ENCODE measurements at regions not wholly inside any gene's neighbourhood (a gene's known extent, or its start where the extent isn't known, plus 50 kb on each side); places are given as distances from the start of the nearest gene placed in this dataset.

- Histone ChIP-seq H3K9me3 (ENCODE audit: low read depth, low read length) (no peaks in the 10 kb centered on the region), H3K27me3 (ENCODE audit: insufficient read depth, low read length) (no peaks in the 10 kb centered on the region), H2AFZ (ENCODE audit: low read length) (no peak overlapping the region), H4K20me1 (ENCODE audit: insufficient read depth, low read length) (no peaks in the 10 kb centered on the region), H3K4me2 (ENCODE audit: insufficient read depth, low read length) (no peak overlapping the region), H3K4me1 (ENCODE audit: insufficient read depth, low read length) (peaks cover 8% of the 10 kb centered on the region), H3K36me3 (ENCODE audit: insufficient read depth, low read length) (no peaks in the 10 kb centered on the region), H3K27ac (ENCODE audit: low read depth, low read length) (no peak overlapping the region), H3K79me2 (ENCODE audit: insufficient read depth, low read length) (no peaks in the 10 kb centered on the region), H3K4me3 (ENCODE audit: insufficient read depth, low read length) (no peak overlapping the region)
- TF ChIP-seq CTCF (IDR thresholded peaks at IDR 0.05; ENCODE audit: extremely low read depth, low read depth, low read length), result no peak
- DNase-seq (ENCODE audit: insufficient read length, low spot score, missing footprints), result no peak
These were observed 524.5 kb downstream of the CD83 start for GRCh38 chr6:14642136-14642505.

GRCh38 chr6:14642842-14643241 is 525.3 kb downstream of the CD83 start:
- TF ChIP-seq CTCF (IDR thresholded peaks at IDR 0.05; ENCODE audit: extremely low read depth, low read depth, low read length), result no peak
- Histone ChIP-seq H3K79me2 (ENCODE audit: insufficient read depth, low read length) (no peaks in the 10 kb centered on the region), H3K27me3 (ENCODE audit: insufficient read depth, low read length) (no peaks in the 10 kb centered on the region), H2AFZ (ENCODE audit: low read length) (no peak overlapping the region), H3K4me3 (ENCODE audit: insufficient read depth, low read length) (no peak overlapping the region), H3K4me1 (ENCODE audit: insufficient read depth, low read length) (peaks cover 8% of the 10 kb centered on the region), H3K27ac (ENCODE audit: low read depth, low read length) (no peak overlapping the region), H3K4me2 (ENCODE audit: insufficient read depth, low read length) (no peak overlapping the region), H4K20me1 (ENCODE audit: insufficient read depth, low read length) (no peaks in the 10 kb centered on the region), H3K36me3 (ENCODE audit: insufficient read depth, low read length) (no peaks in the 10 kb centered on the region), H3K9me3 (ENCODE audit: low read depth, low read length) (no peaks in the 10 kb centered on the region)
- DNase-seq (ENCODE audit: insufficient read length, low spot score, missing footprints), result no peak

GRCh38 chr6:14644381-14644780 is 526.8 kb downstream of the CD83 start:
- H3K36me3 ChIP-seq (ENCODE audit: insufficient read depth, low read length), result no peaks in the 10 kb centered on the region
- no peak overlapping the region for H2AFZ ChIP-seq (ENCODE audit: low read length)
- H3K27ac ChIP-seq (ENCODE audit: low read depth, low read length), result no peak overlapping the region
- no peak overlapping the region for H3K4me3 ChIP-seq (ENCODE audit: insufficient read depth, low read length)
- no peaks in the 10 kb centered on the region for H3K9me3 ChIP-seq (ENCODE audit: low read depth, low read length)
- DNase-seq (ENCODE audit: insufficient read length, low spot score, missing footprints), result no peak
- H3K4me2 ChIP-seq (ENCODE audit: insufficient read depth, low read length), result no peak overlapping the region
- TF ChIP-seq CTCF (IDR thresholded peaks at IDR 0.05; ENCODE audit: extremely low read depth, low read depth, low read length), result no peak
- H4K20me1 ChIP-seq (ENCODE audit: insufficient read depth, low read length), result no peaks in the 10 kb centered on the region
- no peaks in the 10 kb centered on the region for H3K79me2 ChIP-seq (ENCODE audit: insufficient read depth, low read length)
- no peaks in the 10 kb centered on the region for H3K27me3 ChIP-seq (ENCODE audit: insufficient read depth, low read length)
- no peaks in the 10 kb centered on the region for H3K4me1 ChIP-seq (ENCODE audit: insufficient read depth, low read length)

- Histone ChIP-seq H3K36me3 (ENCODE audit: insufficient read depth, low read length) (no peaks in the 10 kb centered on the region), H4K20me1 (ENCODE audit: insufficient read depth, low read length) (no peaks in the 10 kb centered on the region), H3K27ac (ENCODE audit: low read depth, low read length) (no peak overlapping the region), H3K4me3 (ENCODE audit: insufficient read depth, low read length) (no peak overlapping the region), H3K27me3 (ENCODE audit: insufficient read depth, low read length) (no peaks in the 10 kb centered on the region), H2AFZ (ENCODE audit: low read length) (no peak overlapping the region), H3K79me2 (ENCODE audit: insufficient read depth, low read length) (no peaks in the 10 kb centered on the region), H3K9me3 (ENCODE audit: low read depth, low read length) (no peaks in the 10 kb centered on the region), H3K4me1 (ENCODE audit: insufficient read depth, low read length) (no peaks in the 10 kb centered on the region), H3K4me2 (ENCODE audit: insufficient read depth, low read length) (no peak overlapping the region)
- no peak for DNase-seq (ENCODE audit: insufficient read length, low spot score, missing footprints)
- TF ChIP-seq CTCF (IDR thresholded peaks at IDR 0.05; ENCODE audit: extremely low read depth, low read depth, low read length), result no peak
These were observed 527.6 kb downstream of the CD83 start for GRCh38 chr6:14645221-14645620.
